ENCODE measurements at regions not wholly inside any gene's neighbourhood (a gene's known extent, or its start where the extent isn't known, plus 50 kb on each side); places are given as distances from the start of the nearest gene placed in this dataset.

GRCh38 chr9:109886041-109886440, 106.0 kb downstream of the PALM2AKAP2 start:
- Mint-ChIP-seq H3K27me3 (no peaks in the 10 kb centered on the region), H3K36me3 (ENCODE audit: low read depth) (no peaks in the 10 kb centered on the region), H3K9me3 (no peaks in the 10 kb centered on the region), H3K4me1 (ENCODE audit: low read depth) (peaks cover 17% of the 10 kb centered on the region), H3K4me3 (no peak overlapping the region), H3K27ac (no peak overlapping the region)
- no peak for TF ChIP-seq CTCF (IDR thresholded peaks at IDR 0.05)
- Histone ChIP-seq H3K9me3 (ENCODE audit: control insufficient read depth in 1 of 2, insufficient read depth in 1 of 2, low read length in 2 of 2) (no peaks in the 10 kb centered on the region), H3K4me1 (ENCODE audit: insufficient read depth, low read length) (peaks cover 17% of the 10 kb centered on the region), H3K36me3 (ENCODE audit: insufficient read depth, low read length) (no peaks in the 10 kb centered on the region), H3K27me3 (ENCODE audit: control insufficient read depth in 1 of 2, insufficient read depth in 2 of 2, low read length in 2 of 2) (no peaks in the 10 kb centered on the region), H3K27ac (ENCODE audit: low read depth in 1 of 2, low read length in 2 of 2) (no peak overlapping the region), H3K4me3 (ENCODE audit: low read length) (no peak overlapping the region)
- ATAC-seq (ENCODE audit: poor library complexity) (no peak), DNase-seq (no peak)
- ChIA-PET CTCF (no interaction called here), POLR2A (no interaction called here)
- intact Hi-C loops (cut with DNase I, micrococcal nuclease) = no loop called here

- no peaks in the 10 kb centered on the region for H3K27me3 Mint-ChIP-seq
- intact Hi-C loops (cut with DNase I, micrococcal nuclease) = no loop called here
- Histone ChIP-seq H3K36me3 (ENCODE audit: insufficient read depth, low read length) (no peaks in the 10 kb centered on the region), H3K27me3 (ENCODE audit: control insufficient read depth in 1 of 2, insufficient read depth in 2 of 2, low read length in 2 of 2) (no peaks in the 10 kb centered on the region), H3K4me1 (ENCODE audit: insufficient read depth, low read length) (peaks cover 17% of the 10 kb centered on the region), H3K27ac (ENCODE audit: low read depth in 1 of 2, low read length in 2 of 2) (no peak overlapping the region), H3K9me3 (ENCODE audit: control insufficient read depth in 1 of 2, insufficient read depth in 1 of 2, low read length in 2 of 2) (no peaks in the 10 kb centered on the region), H3K4me3 (ENCODE audit: low read length) (no peak overlapping the region)
- no peak overlapping the region for H3K27ac Mint-ChIP-seq
- ChIA-PET POLR2A (no interaction called here), CTCF (no interaction called here)
- no peaks in the 10 kb centered on the region for H3K9me3 Mint-ChIP-seq
- peaks cover 17% of the 10 kb centered on the region for H3K4me1 Mint-ChIP-seq (ENCODE audit: low read depth)
- TF ChIP-seq CTCF (IDR thresholded peaks at IDR 0.05) = no peak
- ATAC-seq (ENCODE audit: poor library complexity) = no peak
- peak in 1 of 14 experiments; percentile 9 for DNase-seq
- H3K36me3 Mint-ChIP-seq (ENCODE audit: low read depth) = no peaks in the 10 kb centered on the region
- no peak overlapping the region for H3K4me3 Mint-ChIP-seq
These were observed 106.6 kb downstream of the PALM2AKAP2 start for GRCh38 chr9:109886617-109887016.

- Histone ChIP-seq H3K9me3 (ENCODE audit: control insufficient read depth in 1 of 2, insufficient read depth in 1 of 2, low read length in 2 of 2) (no peaks in the 10 kb centered on the region), H3K4me1 (ENCODE audit: insufficient read depth, low read length) (peaks cover 17% of the 10 kb centered on the region), H3K27me3 (ENCODE audit: control insufficient read depth in 1 of 2, insufficient read depth in 2 of 2, low read length in 2 of 2) (no peaks in the 10 kb centered on the region), H3K27ac (ENCODE audit: low read depth in 1 of 2, low read length in 2 of 2) (no peak overlapping the region), H3K4me3 (ENCODE audit: low read length) (no peak overlapping the region), H3K36me3 (ENCODE audit: insufficient read depth, low read length) (no peaks in the 10 kb centered on the region)
- H3K9me3 Mint-ChIP-seq = no peaks in the 10 kb centered on the region
- H3K27me3 Mint-ChIP-seq = no peaks in the 10 kb centered on the region
- DNase-seq (no peak), ATAC-seq (ENCODE audit: poor library complexity) (no peak)
- no peak overlapping the region for H3K4me3 Mint-ChIP-seq
- intact Hi-C loops (cut with DNase I, micrococcal nuclease) = no loop called here
- TF ChIP-seq CTCF (IDR thresholded peaks at IDR 0.05) = no peak
- ChIA-PET CTCF (no interaction called here), POLR2A (no interaction called here)
- H3K4me1 Mint-ChIP-seq (ENCODE audit: low read depth) = peaks cover 17% of the 10 kb centered on the region
- no peak overlapping the region for H3K27ac Mint-ChIP-seq
- H3K36me3 Mint-ChIP-seq (ENCODE audit: low read depth) = no peaks in the 10 kb centered on the region
These were observed 107.1 kb downstream of the PALM2AKAP2 start for GRCh38 chr9:109887079-109887478.
